H1 (cell line): ENCODE measurements at regions not wholly inside any gene's neighbourhood (a gene's known extent, or its start where the extent isn't known, plus 50 kb on each side); places are given as distances from the start of the nearest gene placed in this dataset.

ENCODE experiments used
- CTCF ChIA-PET: fragments of 300-600 bp; sonication (Branson Sonifier 250); formaldehyde crosslinking; loops from one replicate; lab custom pipeline; 2021; ENCODE audit not compliant: partially characterized antibody; lab: Charles Lee
- POLR2A ChIA-PET: fragments of 300-600 bp; sonication (Branson Sonifier 250); formaldehyde crosslinking; loops from one replicate; lab custom pipeline; 2021; ENCODE audit warnings: inconsistent platforms; ENCODE audit not compliant: partially characterized antibody; lab: Charles Lee
- DNase-seq, 2 experiments: peaks; one replicate each; pipeline versions ENCODE4 v3.0.0 to v3.0.0-alpha.2; 2010 to 2022; ENCODE audit warnings: low spot score in 2 of 2, low read depth in 1 of 2, mixed read lengths in 1 of 2
- FAIRE-seq: peaks from 2 replicates; lab custom pipeline; 2011; peaks lifted over from hg19 to GRCh38; lab: Jason Lieb, UNC
- H2AFZ ChIP-seq: 2 replicates; pipeline ENCODE4 v1.8.1; 2012; ENCODE audit warnings: low read length, inconsistent platforms
- H2AK5ac ChIP-seq: 2 replicates; pipeline ENCODE4 v1.6.1; 2013; ENCODE audit warnings: low read depth, low read length
- H2BK120ac ChIP-seq: replicated peaks from 2 replicates; pipeline ENCODE3; 2013; ENCODE audit warnings: low read depth, low read length, inconsistent platforms
- H2BK12ac ChIP-seq: 2 replicates; pipeline ENCODE4 v1.6.1; 2013; ENCODE audit warnings: low read depth, low read length
- H2BK15ac ChIP-seq: 2 replicates; pipeline ENCODE4 v1.6.1; 2013; ENCODE audit warnings: low read length
- H2BK20ac ChIP-seq: 2 replicates; pipeline ENCODE4 v1.6.1; 2013; ENCODE audit warnings: low read length
- H2BK5ac ChIP-seq: 2 replicates; pipeline ENCODE4 v1.6.1; 2013; ENCODE audit warnings: low read depth, low read length
- H3K14ac ChIP-seq: 2 replicates; pipeline ENCODE4 v1.6.1; 2013; ENCODE audit warnings: inconsistent platforms; ENCODE audit not compliant: insufficient read length
- H3K18ac ChIP-seq: 2 replicates; pipeline ENCODE4 v1.6.1; 2013; ENCODE audit warnings: low read length; ENCODE audit errors: extremely low read depth
- H3K23ac ChIP-seq: 2 replicates; pipeline ENCODE4 v1.6.1; 2013; ENCODE audit warnings: inconsistent platforms; ENCODE audit not compliant: insufficient read length
- H3K23me2 ChIP-seq: 2 replicates; pipeline ENCODE4 v1.6.1; 2013; ENCODE audit warnings: low read depth, low read length
- H3K27ac ChIP-seq: 2 replicates; pipeline ENCODE4 v1.6.1; 2011; ENCODE audit warnings: low read depth, low read length, inconsistent platforms
- H3K27me3 ChIP-seq, 4 experiments: replicated peaks in 1 of 4; 1 replicate in 1 of 4; 2 replicates in 3 of 4; pipeline versions ENCODE4 v1.6.1 to v1.8.1; 2011 to 2013; ENCODE audit warnings: low read length in 3 of 4, mild to moderate bottlenecking in 3 of 4, inconsistent platforms in 2 of 4, mixed read lengths in 2 of 4, moderate library complexity in 1 of 4; ENCODE audit not compliant: control insufficient read depth in 3 of 4, insufficient read depth in 3 of 4; ENCODE audit errors: extremely low read depth in 1 of 4
- H3K36me3 ChIP-seq, 4 experiments: 2 replicates each; pipeline versions ENCODE4 v1.6.1 to v1.8.1; 2011 to 2013; ENCODE audit warnings: mild to moderate bottlenecking in 4 of 4, low read length in 3 of 4, moderate library complexity in 2 of 4, control low read depth in 1 of 4, inconsistent platforms in 1 of 4; ENCODE audit not compliant: insufficient read depth in 4 of 4, control insufficient read depth in 2 of 4
- H3K4ac ChIP-seq: replicated peaks from 2 replicates; pipeline ENCODE3; 2013; ENCODE audit warnings: low read length, low read depth, mixed read lengths, inconsistent platforms; ENCODE audit not compliant: insufficient read length
- H3K4me1 ChIP-seq, 4 experiments: replicated peaks in 1 of 4; 1 replicate in 1 of 4; 2 replicates in 3 of 4; pipeline versions ENCODE4 v1.6.1 to v1.8.1; 2011 to 2013; ENCODE audit warnings: low read length in 3 of 4, inconsistent platforms in 2 of 4, mixed read lengths in 1 of 4; ENCODE audit not compliant: insufficient read depth in 4 of 4, control insufficient read depth in 3 of 4
- H3K4me2 ChIP-seq, 2 experiments: 2 replicates each; pipeline versions ENCODE4 v1.6.1 to v1.8.1; 2011 to 2013; ENCODE audit warnings: low read depth in 2 of 2, low read length in 2 of 2, control low read depth in 1 of 2, inconsistent platforms in 1 of 2, mild to moderate bottlenecking in 1 of 2; ENCODE audit not compliant: insufficient read depth in 1 of 2
- H3K4me3 ChIP-seq, 4 experiments: fragments of 200-600, 300-600 bp in 1 of 4; sonication (generic), shearing (Covaris generic), sonication (Bioruptor Twin) in 1 of 4; 2 replicates each; pipeline versions ENCODE4 v1.5.1 to v1.8.1; 2011 to 2016; ENCODE audit warnings: low read length in 4 of 4, low read depth in 3 of 4, control low read depth in 2 of 4, inconsistent platforms in 2 of 4, mild to moderate bottlenecking in 2 of 4, mixed read lengths in 1 of 4, moderate library complexity in 1 of 4; ENCODE audit not compliant: insufficient read depth in 2 of 4; ENCODE audit errors: extremely low read depth in 1 of 4
- H3K56ac ChIP-seq: replicated peaks from 2 replicates; pipeline ENCODE3; 2013; ENCODE audit warnings: low read depth, mild to moderate bottlenecking, mixed read lengths, low read length, inconsistent platforms; ENCODE audit not compliant: insufficient read length
- H3K79me1 ChIP-seq: 2 replicates; pipeline ENCODE4 v1.6.1; 2013; ENCODE audit warnings: low read depth, low read length, control low read depth
- H3K79me2 ChIP-seq, 2 experiments: 2 replicates each; pipeline versions ENCODE4 v1.6.1 to v1.8.1; 2012 to 2013; ENCODE audit warnings: low read length in 2 of 2, mild to moderate bottlenecking in 2 of 2, inconsistent platforms in 1 of 2; ENCODE audit not compliant: insufficient read depth in 2 of 2, control insufficient read depth in 1 of 2
- H3K9ac ChIP-seq, 4 experiments: replicated peaks in 1 of 4; 1 replicate in 1 of 4; 2 replicates in 3 of 4; pipeline versions ENCODE4 v1.6.1 to v1.8.1; 2011 to 2013; ENCODE audit warnings: low read depth in 3 of 4, low read length in 3 of 4, control low read depth in 2 of 4, mild to moderate bottlenecking in 2 of 4, moderate library complexity in 2 of 4, inconsistent platforms in 1 of 4; ENCODE audit errors: extremely low read depth in 1 of 4
- H3K9me3 ChIP-seq, 2 experiments: 2 replicates each; pipeline versions ENCODE4 v1.6.1 to v1.8.1; 2012 to 2013; ENCODE audit warnings: mild to moderate bottlenecking in 2 of 2, moderate library complexity in 2 of 2, control low read depth in 1 of 2, inconsistent platforms in 1 of 2, low read depth in 1 of 2, low read length in 1 of 2, mixed read lengths in 1 of 2; ENCODE audit not compliant: insufficient read depth in 2 of 2
- H4K20me1 ChIP-seq, 2 experiments: replicated peaks in 1 of 2; 2 replicates each; pipeline versions ENCODE3 to v1.8.1; 2011 to 2013; ENCODE audit warnings: inconsistent platforms in 2 of 2, low read length in 2 of 2, mild to moderate bottlenecking in 1 of 2; ENCODE audit not compliant: insufficient read depth in 2 of 2, control insufficient read depth in 1 of 2
- H4K5ac ChIP-seq: 2 replicates; pipeline ENCODE4 v1.6.1; 2013; ENCODE audit warnings: low read length, low read depth, mixed read lengths, inconsistent platforms; ENCODE audit not compliant: insufficient read length
- H4K8ac ChIP-seq: 2 replicates; pipeline ENCODE4 v1.8.0; 2013; ENCODE audit warnings: mild to moderate bottlenecking, moderate library complexity, low read length, inconsistent platforms; ENCODE audit not compliant: insufficient read depth; ENCODE audit errors: extremely low read depth
- H4K91ac ChIP-seq: replicated peaks from 2 replicates; pipeline ENCODE3; 2013; ENCODE audit warnings: low read length, mixed read lengths, inconsistent platforms; ENCODE audit not compliant: insufficient read length
- CEBPB ChIP-seq: IDR thresholded peaks from 2 replicates; pipeline ENCODE4 v1.6.1; 2012; ENCODE audit warnings: low read depth, low read length
- EGR1 ChIP-seq: IDR thresholded peaks from 2 replicates; pipeline ENCODE4 v1.6.1; 2011; ENCODE audit warnings: low read depth, low read length, borderline replicate concordance
- GTF2F1 ChIP-seq: IDR thresholded peaks from 2 replicates; pipeline ENCODE4 v1.6.1; 2012; ENCODE audit warnings: low read depth, low read length, improper control_type of control experiment, borderline replicate concordance
- HDAC2 ChIP-seq, 2 experiments: fragments of 300-600 bp in 1 of 2; sonication (generic) in 1 of 2; IDR thresholded peaks; 2 replicates each; pipeline ENCODE4 v1.6.1; 2011 to 2012; ENCODE audit warnings: low read depth in 2 of 2, low read length in 2 of 2, mild to moderate bottlenecking in 2 of 2, moderate library complexity in 2 of 2, borderline replicate concordance in 1 of 2, inconsistent platforms in 1 of 2
- KDM4A ChIP-seq: IDR thresholded peaks from one replicate; pipeline ENCODE4 v1.7.1; 2012; ENCODE audit warnings: low read depth, mild to moderate bottlenecking, moderate library complexity, low read length, inconsistent platforms; ENCODE audit not compliant: severe bottlenecking
- PHF8 ChIP-seq: fragments of 200-600 bp; sonication (generic); conservative IDR thresholded peaks from 2 replicates; pipeline ENCODE4 v1.7.1; 2012; ENCODE audit warnings: low read depth, mild to moderate bottlenecking, inconsistent platforms, low read length, moderate library complexity
- POLR2A ChIP-seq, 2 experiments: IDR thresholded peaks; 1 replicate in 1 of 2; 2 replicates in 1 of 2; pipeline ENCODE4 v1.6.1; 2011; ENCODE audit warnings: low read depth in 2 of 2, low read length in 2 of 2, mild to moderate bottlenecking in 2 of 2; ENCODE audit errors: control extremely low read depth in 1 of 2
- RBBP5 ChIP-seq: IDR thresholded peaks from 2 replicates; pipeline ENCODE4 v1.7.1; 2012; ENCODE audit warnings: low read depth, mild to moderate bottlenecking, inconsistent platforms, low read length, moderate library complexity, borderline replicate concordance
- TAF7 ChIP-seq: optimal IDR thresholded peaks from 2 replicates; pipeline ENCODE3; 2011; ENCODE audit warnings: low read depth, mild to moderate bottlenecking, inconsistent platforms, low read length, moderate library complexity, borderline replicate concordance
- TBP ChIP-seq: IDR thresholded peaks from 2 replicates; pipeline ENCODE4 v1.6.1; 2011; ENCODE audit warnings: low read depth, low read length, improper control_type of control experiment
- ZNF274 ChIP-seq: IDR thresholded peaks from 2 replicates; pipeline ENCODE4 v1.7.0; 2012; ENCODE audit warnings: low read length, borderline replicate concordance; ENCODE audit errors: extremely low read depth
- WGBS, 2 experiments: shearing (Covaris generic) in 1 of 2; methylation state at CpG; one replicate each; pipeline versions ENCODE4 v1.1.6 to v1.1.7; 2013 to 2015; ENCODE audit warnings: low lambda C conversion rate in 2 of 2, mixed read lengths in 2 of 2, inconsistent platforms in 1 of 2, low coverage in 1 of 2, missing lambda C conversion rate in 1 of 2; ENCODE audit not compliant: insufficient replicate concordance in 2 of 2, insufficient coverage in 1 of 2, insufficient read length in 1 of 2; ENCODE audit errors: extremely low coverage in 1 of 2, missing lambda C conversion rate in 1 of 2; 5-methylcytosine and 5-hydroxymethylcytosine counted together
- TF ChIP-seq, protein P1 (sequence below), 3 experiments: IDR thresholded peaks; 1 replicate in 2 of 3; 2 replicates in 1 of 3; pipeline versions ENCODE4 v1.5.1 to v1.6.1; 2011; ENCODE audit warnings: low read length in 3 of 3, mild to moderate bottlenecking in 3 of 3, inconsistent platforms in 2 of 3, low read depth in 1 of 3, moderate library complexity in 1 of 3; ENCODE audit not compliant: insufficient read depth in 1 of 3; ENCODE audit errors: control extremely low read depth in 1 of 3

DNA sequence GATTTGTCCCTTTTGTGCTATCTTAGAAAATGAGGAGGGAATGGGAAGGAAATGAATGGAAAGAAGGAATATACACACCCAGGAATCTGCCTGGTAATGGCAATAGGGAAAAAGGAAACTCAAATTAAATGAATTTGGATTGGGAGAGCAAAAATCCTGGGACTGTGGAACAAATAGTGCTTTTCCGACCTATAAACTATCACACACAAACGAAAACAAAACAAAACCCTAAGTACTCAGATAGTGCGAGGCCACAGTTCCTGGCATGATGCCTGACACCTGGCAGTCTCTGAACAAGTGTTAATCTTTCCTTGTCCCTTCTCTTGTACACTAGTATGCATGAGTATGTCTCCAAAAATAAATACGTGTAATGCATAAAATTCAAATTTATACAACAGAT, 319.8 kb upstream of the SPAG17 start:
- Histone ChIP-seq H2AFZ (no peak overlapping the region), H2AK5ac (no peak overlapping the region), H2BK5ac (no peak overlapping the region), H3K27ac (no peak overlapping the region), H3K23me2 (peaks cover 2% of the 10 kb centered on the region; the same call in 1 of the 2 replicates), H3K23ac (no peak overlapping the region), H3K9me3 (no peaks in the 10 kb centered on the region), H3K36me3 (no peaks in the 10 kb centered on the region), H3K14ac (no peak overlapping the region), H4K91ac (no peak overlapping the region), H3K27me3 (peaks cover 0 to under 1% (median 0%) of the 10 kb centered on the region in 4 experiments; a peak in 1 of 7 replicates), H4K5ac (no peak overlapping the region), H3K4me2 (no peak overlapping the region), H3K18ac (no peak overlapping the region), H3K4me3 (no peak overlapping the region), H3K56ac (no peak overlapping the region), H2BK12ac (no peak overlapping the region), H3K79me1 (no peaks in the 10 kb centered on the region), H2BK20ac (no peak overlapping the region), H3K4ac (no peak overlapping the region), H3K9ac (no peak overlapping the region), H3K79me2 (no peaks in the 10 kb centered on the region), H4K8ac (no peak overlapping the region), H2BK15ac (no peak overlapping the region), H4K20me1 (no peaks in the 10 kb centered on the region), H2BK120ac (no peak overlapping the region), H3K4me1 (peaks cover 0 to 4% (median 0%) of the 10 kb centered on the region in 4 experiments; a peak in 2 of 7 replicates)
- DNase-seq, result no peak
- no peak for FAIRE-seq
- ChIA-PET POLR2A (interaction anchor here (0.7 kb wide), 1 partner anchor 24 kb away, joined by 3 read pairs; no protein-coding TSS in a partner anchor), CTCF (interaction anchor here (0.9 to 1.6 kb wide), 2 partner anchors 12 to 19 kb away, joined by 3 read pairs; no protein-coding TSS in a partner anchor)
- 82% methylated on average over 4 of the region's 4 CpGs; no CpG with 5 or more reads in 1 of the 2 experiments for WGBS, 2 experiments
- TF ChIP-seq TAF7, result no peak
- no peak for TF ChIP-seq TBP
- no peak for TF ChIP-seq KDM4A
- TF ChIP-seq PHF8, result no peak
- TF ChIP-seq, protein P1, sequence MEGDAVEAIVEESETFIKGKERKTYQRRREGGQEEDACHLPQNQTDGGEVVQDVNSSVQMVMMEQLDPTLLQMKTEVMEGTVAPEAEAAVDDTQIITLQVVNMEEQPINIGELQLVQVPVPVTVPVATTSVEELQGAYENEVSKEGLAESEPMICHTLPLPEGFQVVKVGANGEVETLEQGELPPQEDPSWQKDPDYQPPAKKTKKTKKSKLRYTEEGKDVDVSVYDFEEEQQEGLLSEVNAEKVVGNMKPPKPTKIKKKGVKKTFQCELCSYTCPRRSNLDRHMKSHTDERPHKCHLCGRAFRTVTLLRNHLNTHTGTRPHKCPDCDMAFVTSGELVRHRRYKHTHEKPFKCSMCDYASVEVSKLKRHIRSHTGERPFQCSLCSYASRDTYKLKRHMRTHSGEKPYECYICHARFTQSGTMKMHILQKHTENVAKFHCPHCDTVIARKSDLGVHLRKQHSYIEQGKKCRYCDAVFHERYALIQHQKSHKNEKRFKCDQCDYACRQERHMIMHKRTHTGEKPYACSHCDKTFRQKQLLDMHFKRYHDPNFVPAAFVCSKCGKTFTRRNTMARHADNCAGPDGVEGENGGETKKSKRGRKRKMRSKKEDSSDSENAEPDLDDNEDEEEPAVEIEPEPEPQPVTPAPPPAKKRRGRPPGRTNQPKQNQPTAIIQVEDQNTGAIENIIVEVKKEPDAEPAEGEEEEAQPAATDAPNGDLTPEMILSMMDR (IDR thresholded peaks at IDR 0.05; ENCODE audit: control extremely low read depth in 1 of 3, insufficient read depth in 1 of 3, low read depth in 1 of 3, low read length in 3 of 3), result no peak
- no peak for TF ChIP-seq POLR2A (IDR thresholded peaks at IDR 0.05; ENCODE audit: control extremely low read depth in 1 of 2, low read depth in 2 of 2, low read length in 2 of 2)
- TF ChIP-seq CEBPB, result no peak
- TF ChIP-seq HDAC2 (IDR thresholded peaks at IDR 0.05; ENCODE audit: borderline replicate concordance in 1 of 2, low read depth in 2 of 2, low read length in 2 of 2), result no peak
- no peak for TF ChIP-seq ZNF274
- TF ChIP-seq GTF2F1, result no peak
- TF ChIP-seq RBBP5, result no peak
- no peak for TF ChIP-seq EGR1
